Adrenal gland (tissue), 9 donors: ENCODE measurements at regions not wholly inside any gene's neighbourhood (a gene's known extent, or its start where the extent isn't known, plus 50 kb on each side); places are given as distances from the start of the nearest gene placed in this dataset.

Source experiments
- DNase-seq, 7 donors: peaks; one replicate each; pipeline ENCODE4 v3.0.0-alpha.2; 2019 to 2020
- H3K27ac ChIP-seq, 5 donors: fragments of 200-600 bp; sonication (generic) in 4 of 5; 1 replicate in 3 of 5; 2 replicates in 2 of 5; pipeline versions ENCODE4 v1.5.1 to v1.8.0; 2016 to 2020; ENCODE audit warnings: mild to moderate bottlenecking in 1 of 5
- H3K27me3 ChIP-seq: fragments of 200-600 bp; 2 replicates; pipeline ENCODE4 v1.8.0; 2021
- H3K36me3 ChIP-seq, 2 donors: fragments of 200-600 bp; replicated peaks in 1 of 2; 1 replicate in 1 of 2; 2 replicates in 1 of 2; pipeline versions ENCODE4 v1.5.1 to v1.8.0; 2018 to 2022
- H3K4me1 ChIP-seq, 2 donors: fragments of 200-600 bp; replicated peaks in 1 of 2; 1 replicate in 1 of 2; 2 replicates in 1 of 2; pipeline versions ENCODE4 v1.5.1 to v1.8.0; 2018 to 2021
- H3K4me3 ChIP-seq, 4 donors: fragments of 200-600 bp; sonication (generic) in 3 of 4; one replicate each; pipeline ENCODE4 v1.5.1; 2016 to 2018
- H3K9me3 ChIP-seq, 3 donors: fragments of 200-600 bp; sonication (generic) in 1 of 3; replicated peaks in 1 of 3; 1 replicate in 2 of 3; 2 replicates in 1 of 3; pipeline versions ENCODE4 v1.5.1 to v1.8.0; 2016 to 2021
- POLR2A ChIP-seq, 2 donors: fragments of 450-650 bp; IDR thresholded peaks; one replicate each; pipeline ENCODE4 v1.6.1; 2017; ENCODE audit warnings: antibody characterized with exemption in 2 of 2, mild to moderate bottlenecking in 2 of 2, moderate library complexity in 1 of 2
- WGBS, 4 donors: extraction: QIAGEN DNeasy Blood & Tissue Kit in 2 of 4; methylation state at CpG; one replicate each; pipeline versions ENCODE4 v1.1.5 to v1.1.7; 2013 to 2017; 5-methylcytosine and 5-hydroxymethylcytosine counted together
- intact Hi-C, 2 donors: fragments of 100-400 bp; cut with DNase I; formaldehyde crosslinking; loops; one replicate each; pipeline versions ENCODE4 v1.14.1 to v1.15.0; 2022 to 2023
- TF ChIP-seq, protein P1 (sequence below), 6 experiments: fragments of 450-650 bp in 4 of 6; fragments of 200-600 bp in 2 of 6; sonication (generic) in 1 of 6; IDR thresholded peaks; 1 replicate in 5 of 6; 2 replicates in 1 of 6; pipeline versions ENCODE4 v1.5.1 to v1.8.0; 2016 to 2021; ENCODE audit warnings: antibody characterized with exemption in 6 of 6, mild to moderate bottlenecking in 2 of 6, moderate library complexity in 1 of 6
- donor health status: healthy with polysubstance abuse.
- donor health status: Bipolar disorder and iron deficiency.
- donor health status: DM: yes; HTN: yes; CAD: no.
- donor health status: DM: no; HTN: no; CAD: no.
- donor health status: DM: no; HTN: no; CAD: no.

DNA sequence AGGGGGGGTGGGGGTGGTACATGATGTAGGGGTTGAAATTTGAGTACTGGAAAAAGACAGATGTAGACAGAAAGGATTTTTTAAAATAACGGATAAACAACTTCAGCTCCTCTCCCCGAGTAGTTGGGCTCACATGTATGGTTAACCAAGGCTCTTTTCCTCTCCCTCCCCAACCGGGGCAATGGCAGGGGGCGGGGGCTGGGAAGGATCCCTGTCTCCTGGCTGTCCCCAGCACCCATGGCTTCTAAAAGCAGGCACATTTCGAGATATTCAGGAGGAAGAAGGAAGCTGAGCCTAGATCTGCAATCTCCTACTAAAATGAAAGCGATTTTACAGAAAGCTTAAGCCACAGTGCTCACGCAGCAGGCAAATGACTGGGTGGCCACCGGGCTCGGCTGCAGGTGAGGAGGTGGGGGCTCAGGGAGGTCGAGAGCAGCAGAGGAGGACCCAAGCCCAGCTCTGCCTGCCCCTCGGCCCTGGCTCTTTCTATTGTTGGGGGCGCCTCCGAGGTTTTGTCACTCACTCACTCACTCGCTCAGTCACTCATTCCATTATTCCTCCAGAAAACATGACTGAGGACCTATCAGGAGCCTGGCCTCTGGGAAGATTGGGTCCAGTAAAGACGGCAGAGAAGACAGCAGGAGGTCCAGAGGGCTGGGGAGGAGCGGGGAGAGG is 573.3 kb downstream of the PTPRU start:
- Histone ChIP-seq H3K36me3 (no peaks in the 10 kb centered on the region), H3K4me1 (no peaks in the 10 kb centered on the region), H3K4me3 (no peak overlapping the region), H3K27me3 (no peaks in the 10 kb centered on the region), H3K27ac (no peak overlapping the region), H3K9me3 (no peaks in the 10 kb centered on the region)
- no peak for DNase-seq
- TF ChIP-seq POLR2A (IDR thresholded peaks at IDR 0.05): no peak
- TF ChIP-seq, protein P1, sequence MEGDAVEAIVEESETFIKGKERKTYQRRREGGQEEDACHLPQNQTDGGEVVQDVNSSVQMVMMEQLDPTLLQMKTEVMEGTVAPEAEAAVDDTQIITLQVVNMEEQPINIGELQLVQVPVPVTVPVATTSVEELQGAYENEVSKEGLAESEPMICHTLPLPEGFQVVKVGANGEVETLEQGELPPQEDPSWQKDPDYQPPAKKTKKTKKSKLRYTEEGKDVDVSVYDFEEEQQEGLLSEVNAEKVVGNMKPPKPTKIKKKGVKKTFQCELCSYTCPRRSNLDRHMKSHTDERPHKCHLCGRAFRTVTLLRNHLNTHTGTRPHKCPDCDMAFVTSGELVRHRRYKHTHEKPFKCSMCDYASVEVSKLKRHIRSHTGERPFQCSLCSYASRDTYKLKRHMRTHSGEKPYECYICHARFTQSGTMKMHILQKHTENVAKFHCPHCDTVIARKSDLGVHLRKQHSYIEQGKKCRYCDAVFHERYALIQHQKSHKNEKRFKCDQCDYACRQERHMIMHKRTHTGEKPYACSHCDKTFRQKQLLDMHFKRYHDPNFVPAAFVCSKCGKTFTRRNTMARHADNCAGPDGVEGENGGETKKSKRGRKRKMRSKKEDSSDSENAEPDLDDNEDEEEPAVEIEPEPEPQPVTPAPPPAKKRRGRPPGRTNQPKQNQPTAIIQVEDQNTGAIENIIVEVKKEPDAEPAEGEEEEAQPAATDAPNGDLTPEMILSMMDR (IDR thresholded peaks at IDR 0.05): no peak
- 69 to 80% (median 73%) methylated on average over 16 of the region's 16 CpGs for WGBS, 4 donors
- intact Hi-C loops: no loop called here

DNA sequence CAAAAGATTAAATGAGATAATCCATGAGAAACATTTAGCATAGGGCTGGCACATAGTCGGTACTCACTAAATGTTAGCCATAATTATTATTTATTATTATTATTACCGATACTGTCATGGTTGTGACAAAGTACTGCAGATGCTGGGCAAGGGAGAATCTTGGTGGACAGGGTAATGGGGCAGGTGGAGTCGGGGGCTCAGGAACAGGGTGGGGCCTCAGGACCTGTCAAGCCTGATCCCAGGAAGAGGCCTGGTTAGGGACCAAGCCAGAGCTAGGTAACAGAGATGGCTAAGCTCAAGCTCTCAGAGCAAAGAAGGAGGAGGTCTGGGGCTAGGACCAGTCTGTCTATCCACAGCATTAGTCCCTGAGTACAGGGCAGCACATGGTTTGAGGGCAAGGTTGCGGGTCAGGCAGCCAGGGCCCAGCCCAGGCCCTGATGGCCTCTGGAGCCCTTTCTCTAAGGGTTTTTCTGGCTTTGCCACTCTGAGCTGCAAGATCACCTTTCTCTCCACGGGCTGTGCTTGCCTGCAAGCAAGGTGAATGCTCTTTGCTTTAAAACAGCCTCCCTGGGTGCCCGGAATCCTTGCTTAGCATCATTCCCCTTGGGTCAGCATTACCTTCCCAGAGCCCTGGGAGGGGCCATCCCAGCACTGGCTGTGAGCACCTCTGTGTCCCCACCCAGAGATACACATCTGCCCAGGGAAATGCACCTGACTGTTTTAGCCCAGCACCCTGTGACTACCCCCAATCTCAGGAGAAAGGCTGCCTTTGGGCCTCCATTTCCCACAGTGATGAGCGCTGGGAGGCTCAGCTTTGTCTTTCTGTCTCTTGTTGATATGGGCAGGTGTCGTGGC is 572.0 kb downstream of the PTPRU start:
- Histone ChIP-seq H3K9me3 (no peaks in the 10 kb centered on the region), H3K4me1 (no peaks in the 10 kb centered on the region), H3K27me3 (no peaks in the 10 kb centered on the region), H3K27ac (no peak overlapping the region), H3K4me3 (no peak overlapping the region), H3K36me3 (no peaks in the 10 kb centered on the region)
- 88 to 94% (median 90%) methylated on average over 7 to 8 of the region's 8 CpGs for WGBS, 4 donors
- intact Hi-C loops: no loop called here
- no peak for TF ChIP-seq POLR2A (IDR thresholded peaks at IDR 0.05)
- TF ChIP-seq, protein P1 (IDR thresholded peaks at IDR 0.05): no peak
- DNase-seq: peak in 1 of 7 donors; percentile 20

DNA sequence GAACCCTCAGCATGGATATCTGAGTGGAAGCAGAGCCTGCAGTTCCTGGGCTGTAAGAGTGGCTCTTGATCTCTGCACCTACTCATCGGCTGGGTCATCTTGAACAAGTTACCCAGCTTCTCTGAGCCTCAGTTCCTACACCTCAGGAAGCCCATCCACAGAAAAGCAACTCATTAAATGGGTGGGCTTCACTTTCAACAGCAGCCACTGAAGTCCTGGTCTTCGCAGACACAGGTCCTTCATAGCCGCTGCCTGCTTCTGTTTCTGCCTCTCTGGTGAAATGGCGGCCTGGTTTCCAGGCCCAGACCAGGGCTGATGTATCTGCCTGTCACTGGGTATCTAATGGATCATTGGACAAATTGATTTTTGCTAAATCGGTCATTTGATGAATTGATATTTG is 571.4 kb downstream of the PTPRU start:
- no peaks in the 10 kb centered on the region for H3K36me3 ChIP-seq
- H3K4me3 ChIP-seq: no peak overlapping the region
- H3K4me1 ChIP-seq: no peaks in the 10 kb centered on the region
- H3K27me3 ChIP-seq: no peaks in the 10 kb centered on the region
- intact Hi-C loops: no loop called here
- no peaks in the 10 kb centered on the region for H3K9me3 ChIP-seq
- TF ChIP-seq, protein P1 (IDR thresholded peaks at IDR 0.05): no peak
- TF ChIP-seq POLR2A (IDR thresholded peaks at IDR 0.05): no peak
- DNase-seq: peak in 1 of 7 donors; percentile 17
- WGBS, 4 donors: 91 to 96% (median 93%) methylated on average over 5 of the region's 5 CpGs
- no peak overlapping the region for H3K27ac ChIP-seq

DNA sequence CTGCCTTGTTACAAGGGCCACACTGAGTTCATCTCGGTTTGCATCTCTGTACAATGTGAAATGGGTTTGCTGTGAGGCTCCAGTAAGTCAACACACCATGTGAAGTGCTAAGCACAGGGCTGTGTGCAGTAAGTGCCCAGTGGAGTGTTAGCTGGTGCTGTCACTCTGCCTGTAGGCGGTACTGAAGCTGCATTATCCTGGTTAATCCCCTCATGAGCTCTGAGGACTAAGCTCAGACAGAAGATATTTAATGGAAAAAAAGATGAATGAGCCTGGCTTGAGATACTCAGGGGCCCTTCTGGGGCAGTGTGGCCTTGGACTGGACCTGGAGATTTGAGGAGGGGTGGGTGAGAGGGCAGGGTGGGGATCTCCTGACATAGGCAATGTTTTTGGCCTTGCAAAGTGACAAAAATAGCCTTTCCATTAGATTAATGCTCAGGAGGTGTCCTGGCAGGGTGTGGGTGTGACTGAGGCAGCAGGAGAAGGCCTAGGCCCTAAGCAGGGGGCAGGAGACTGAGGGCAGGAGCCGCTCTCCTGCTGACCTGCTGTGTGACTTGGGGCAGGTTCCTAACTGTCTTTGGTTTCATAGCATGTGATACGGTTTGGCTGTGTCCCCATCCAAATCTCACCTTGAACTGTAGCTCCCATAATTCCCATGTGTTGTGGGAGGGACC is 570.5 kb downstream of the PTPRU start:
- TF ChIP-seq POLR2A (IDR thresholded peaks at IDR 0.05): no peak
- TF ChIP-seq, protein P1 (IDR thresholded peaks at IDR 0.05): no peak
- Histone ChIP-seq H3K36me3 (no peaks in the 10 kb centered on the region), H3K27me3 (no peaks in the 10 kb centered on the region), H3K4me1 (no peaks in the 10 kb centered on the region), H3K27ac (no peak overlapping the region), H3K9me3 (no peaks in the 10 kb centered on the region), H3K4me3 (no peak overlapping the region)
- WGBS, 4 donors: 58 to 73% (median 67%) methylated on average over 4 of the region's 4 CpGs
- intact Hi-C loops: no loop called here
- DNase-seq: no peak
